K562 (cell line): ENCODE measurements at regions not wholly inside any gene's neighbourhood (a gene's known extent, or its start where the extent isn't known, plus 50 kb on each side); places are given as distances from the start of the nearest gene placed in this dataset.

Source experiments
- ATAC-seq: fragments of 200-7000 bp; cut with Tn5 transposase; 3 replicates; pipeline ENCODE4 v1.9.1; 2020; ENCODE audit warnings: moderate library complexity
- BruUV-seq: library from RNA; stranded (reverse); fragments of 400-500 nt; replicated peaks from 2 replicates; lab custom pipeline; 2021; lab: Mats Ljungman, UMichigan
- CTCF ChIA-PET: fragments of 300-600 bp; formaldehyde crosslinking; extraction: SDS; loops from one replicate; lab custom pipeline; 2021; ENCODE audit warnings: low intra/inter-chr PET ratio; lab: Yijun Ruan, JAX
- POLR2A ChIA-PET: fragments of 300-600, 350-650 bp; sonication (Branson Sonifier 250); formaldehyde crosslinking; extraction: SDS; loops from one replicate; lab custom pipeline; 2021; ENCODE audit warnings: antibody characterized with exemption, inconsistent platforms; lab: Yijun Ruan, JAX
- DNase-seq, 4 experiments: peaks; one replicate each; pipeline versions ENCODE4 v3.0.0 to v3.0.0-alpha.2; 2011 to 2018; ENCODE audit warnings: low spot score in 3 of 4, mixed read lengths in 3 of 4; ENCODE audit errors: extremely low read depth in 1 of 4
- FAIRE-seq: peaks from 2 replicates; lab custom pipeline; 2011; peaks lifted over from hg19 to GRCh38; lab: Jason Lieb, UNC
- H2AFZ ChIP-seq: 2 replicates; pipeline ENCODE4 v1.6.0; 2011; ENCODE audit warnings: low read depth, low read length, control low read depth, inconsistent platforms
- H3K27ac ChIP-seq: fragments of 200-600 bp; 3 replicates; pipeline ENCODE4 v1.8.0; 2011; ENCODE audit warnings: low read depth, mild to moderate bottlenecking, control low read depth, inconsistent platforms, low read length, moderate library complexity, mixed read lengths; ENCODE audit errors: extremely low read depth
- H3K27me3 ChIP-seq, 2 experiments: fragments of 300-600 bp in 1 of 2; 2 replicates in 1 of 2; 3 replicates in 1 of 2; pipeline versions ENCODE4 v1.6.0 to v1.8.0; 2011; ENCODE audit warnings: inconsistent platforms in 2 of 2, low read length in 2 of 2, mild to moderate bottlenecking in 1 of 2, mixed read lengths in 1 of 2, moderate library complexity in 1 of 2; ENCODE audit not compliant: control insufficient read depth in 2 of 2, insufficient read depth in 2 of 2
- H3K36me3 ChIP-seq: fragments of 300-600 bp; 3 replicates; pipeline ENCODE4 v1.8.0; 2011; ENCODE audit warnings: mild to moderate bottlenecking, low read length, inconsistent platforms; ENCODE audit not compliant: control insufficient read depth, insufficient read depth
- H3K4me1 ChIP-seq, 2 experiments: fragments of 200-600 bp in 1 of 2; replicated peaks in 1 of 2; 2 replicates in 1 of 2; 3 replicates in 1 of 2; pipeline versions ENCODE4 v1.5.1 to v1.8.0; 2011; ENCODE audit warnings: inconsistent platforms in 2 of 2, low read length in 2 of 2, mild to moderate bottlenecking in 1 of 2, mixed read lengths in 1 of 2, moderate library complexity in 1 of 2; ENCODE audit not compliant: control insufficient read depth in 2 of 2, insufficient read depth in 2 of 2
- H3K4me2 ChIP-seq: 2 replicates; pipeline ENCODE4 v1.6.1; 2011; ENCODE audit warnings: low read length, control low read depth, inconsistent platforms, mixed read lengths; ENCODE audit not compliant: insufficient read depth
- H3K4me3 ChIP-seq: fragments of 200-600 bp; sonication (generic), shearing (Covaris generic); 2 replicates; pipeline ENCODE4 v1.5.1; 2016; ENCODE audit warnings: control low read depth, inconsistent platforms
- H3K79me2 ChIP-seq: fragments of 200-600 bp; 3 replicates; pipeline ENCODE4 v1.8.0; 2011; ENCODE audit warnings: low read length, inconsistent platforms; ENCODE audit not compliant: control insufficient read depth, insufficient read depth
- H3K9ac ChIP-seq, 2 experiments: 2 replicates each; pipeline versions ENCODE4 v1.6.0 to v1.6.1; 2011; ENCODE audit warnings: low read depth in 2 of 2, low read length in 2 of 2, control low read depth in 1 of 2, inconsistent platforms in 1 of 2, mild to moderate bottlenecking in 1 of 2, mixed read lengths in 1 of 2; ENCODE audit not compliant: insufficient read depth in 1 of 2
- H3K9me1 ChIP-seq: one replicate; pipeline ENCODE4 v1.6.0; 2011; ENCODE audit warnings: inconsistent platforms, mild to moderate bottlenecking, low read length, moderate library complexity; ENCODE audit not compliant: control insufficient read depth, insufficient read depth
- H3K9me3 ChIP-seq: replicated peaks from 2 replicates; pipeline ENCODE4 v1.5.1; 2011; ENCODE audit warnings: low read depth, low read length, inconsistent platforms; ENCODE audit not compliant: control insufficient read depth, insufficient read depth
- H4K20me1 ChIP-seq: replicated peaks from 2 replicates; pipeline ENCODE4 v1.6.1; 2011; ENCODE audit warnings: low read length, inconsistent platforms, mixed read lengths; ENCODE audit not compliant: control insufficient read depth, insufficient read depth
- C11orf30 ChIP-seq: fragments of 450-650 bp; IDR thresholded peaks from 2 replicates; pipeline ENCODE4 v1.6.1; 2016; ENCODE audit warnings: low read depth, mild to moderate bottlenecking
- GABPA ChIP-seq: fragments of 200-800 bp; sonication (Bioruptor generic); conservative IDR thresholded peaks from 2 replicates; pipeline ENCODE4 v1.6.1; 2016; ENCODE audit warnings: low read depth, missing genetic modification characterization, missing compliant biosample characterization
- HNRNPL ChIP-seq: fragments of 200-400 bp; formaldehyde crosslinking; IDR thresholded peaks from 2 replicates; pipeline ENCODE4 v1.6.1; 2017; ENCODE audit warnings: low read depth, mild to moderate bottlenecking, low read length
- MTA2 ChIP-seq: fragments of 450-650 bp; IDR thresholded peaks from 2 replicates; pipeline ENCODE4 v1.6.1; 2016; ENCODE audit warnings: low read depth
- RAD51 ChIP-seq: fragments of 450-650 bp; IDR thresholded peaks from 2 replicates; pipeline ENCODE4 v1.7.1; 2016; ENCODE audit warnings: low read depth, mild to moderate bottlenecking, borderline replicate concordance
- SMAD2 ChIP-seq: fragments of 150-350 bp; IDR thresholded peaks from 2 replicates; pipeline ENCODE4 v1.6.1; 2014; ENCODE audit warnings: low read depth, mild to moderate bottlenecking, low read length
- SMC3 ChIP-seq: conservative IDR thresholded peaks from 2 replicates; pipeline ENCODE4 v1.6.1; 2011; ENCODE audit warnings: low read depth, low read length, improper control_type of control experiment; ENCODE audit not compliant: insufficient read depth
- ZBTB17 ChIP-seq: fragments of 450-650 bp; formaldehyde crosslinking; IDR thresholded peaks from 2 replicates; pipeline ENCODE4 v1.4.0; 2020; ENCODE audit warnings: mild to moderate bottlenecking
- ZBTB33 ChIP-seq: sonication (generic); formaldehyde crosslinking; IDR thresholded peaks from 2 replicates; pipeline ENCODE4 v1.8.1; 2023; ENCODE audit warnings: mild to moderate bottlenecking, missing genetic modification reagents
- ZNF133 ChIP-seq: fragments of 250-450 bp; sonication (Bioruptor Pico); IDR thresholded peaks from 2 replicates; pipeline ENCODE4 v1.4.0; 2020; ENCODE audit warnings: mild to moderate bottlenecking
- ZNF316 ChIP-seq: fragments of 450-650 bp; IDR thresholded peaks from 2 replicates; pipeline ENCODE4 v1.6.1; 2016
- ZNF589 ChIP-seq: fragments of 200-800 bp; sonication (Bioruptor generic); IDR thresholded peaks from 2 replicates; pipeline ENCODE4 v1.6.1; 2016; ENCODE audit warnings: low read depth, missing genetic modification characterization, missing compliant biosample characterization
- WGBS: fragments of 100-300 bp; shearing (Covaris generic); methylation state at CpG from one replicate; pipeline ENCODE4 v1.1.6; 2016; ENCODE audit warnings: low coverage, mixed read lengths; ENCODE audit not compliant: insufficient coverage; ENCODE audit errors: missing lambda C conversion rate; 5-methylcytosine and 5-hydroxymethylcytosine counted together
- in situ Hi-C: fragments of 300-500 bp; cut with MboI; formaldehyde crosslinking; loops from 4 replicates; pipeline ENCODE4 v1.15.0; 2018; ENCODE audit warnings: inconsistent platforms, mixed read lengths
- intact Hi-C: fragments of 100-400 bp; cut with micrococcal nuclease; formaldehyde crosslinking; loops from 2 replicates; pipeline ENCODE4 v1.14.2; 2022
- TF ChIP-seq, protein P1 (sequence below): fragments of 250-450 bp; sonication (Bioruptor Pico); IDR thresholded peaks from 2 replicates; pipeline ENCODE4 v1.9.0; 2021; ENCODE audit warnings: mild to moderate bottlenecking

- TF ChIP-seq ZBTB33 (no peak), C11orf30 (peak; percentile 54; the same call in 1 of the 2 replicates), ZBTB17 (no peak), SMAD2 (no peak), ZNF133 (no peak), MTA2 (no peak), HNRNPL (no peak), ZNF316 (peak; percentile 60), RAD51 (no peak)
- TF ChIP-seq, all 486 proteins: peak for 7
Observed at GRCh38 chr17:68686108-68686988, 85.2 kb upstream of the FAM20A start (continued).

GRCh38 chr17:68684949-68685357 is 83.8 kb upstream of the FAM20A start:
- FAIRE-seq (no peak), DNase-seq (no peak), ATAC-seq (no peak)
- H3K27ac ChIP-seq: no peak overlapping the region
- H3K4me3 ChIP-seq: no peak overlapping the region
- no TSS peak for BruUV-seq
- no peak overlapping the region for H3K4me2 ChIP-seq
- no peaks in the 10 kb centered on the region for H3K36me3 ChIP-seq
- no peaks in the 10 kb centered on the region for H3K79me2 ChIP-seq
- H3K4me1 ChIP-seq: no peaks in the 10 kb centered on the region
- no peaks in the 10 kb centered on the region for H4K20me1 ChIP-seq
- peaks cover 2 to 7% of the 10 kb centered on the region in 2 experiments; a peak in 2 of 5 replicates for H3K27me3 ChIP-seq
- 6% methylated on average over 3 of the region's 3 CpGs for WGBS
- H3K9me1 ChIP-seq: no peaks in the 10 kb centered on the region
- H3K9me3 ChIP-seq: no peaks in the 10 kb centered on the region
- TF ChIP-seq ZNF589 (CRISPR knock-in tag) (no peak), SMC3 (no peak), GABPA (tag) (no peak)
- TF ChIP-seq, protein P1, sequence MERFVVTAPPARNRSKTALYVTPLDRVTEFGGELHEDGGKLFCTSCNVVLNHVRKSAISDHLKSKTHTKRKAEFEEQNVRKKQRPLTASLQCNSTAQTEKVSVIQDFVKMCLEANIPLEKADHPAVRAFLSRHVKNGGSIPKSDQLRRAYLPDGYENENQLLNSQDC (CRISPR knock-in tag): no peak
- ChIA-PET POLR2A (interaction anchor here (1.0 kb wide), 1 partner anchor 11 kb away, joined by 3 read pairs; no protein-coding TSS in a partner anchor), CTCF (no interaction called here)
- in situ Hi-C loops (no loop called here), intact Hi-C loops (no loop called here)
- H3K9ac ChIP-seq: no peak overlapping the region
- no peak overlapping the region for H2AFZ ChIP-seq
